ENCODE measurements at regions not wholly inside any gene's neighbourhood (a gene's known extent, or its start where the extent isn't known, plus 50 kb on each side); places are given as distances from the start of the nearest gene placed in this dataset.

- ATAC-seq: no peak
- WGBS, 3 donors: 95 to 97% (median 97%) methylated on average over 2 of the region's 2 CpGs
- intact Hi-C loops (cut with DNase I): no loop called here
- Histone ChIP-seq H3K4me3 (no peak overlapping the region), H3K27me3 (ENCODE audit: insufficient read depth in 3 of 3, low read length in 2 of 3) (no peaks in the 10 kb centered on the region), H3K27ac (no peak overlapping the region), H3K36me3 (ENCODE audit: insufficient read depth in 1 of 2, low read depth in 1 of 2) (no peaks in the 10 kb centered on the region), H3K4me1 (no peaks in the 10 kb centered on the region), H3K9me3 (peaks cover 5% of the 10 kb centered on the region)
- TF ChIP-seq CTCF (IDR thresholded peaks at IDR 0.05): no peak
- no peak for DNase-seq
Observed at GRCh38 chr2:168373468-168373867, 82.6 kb upstream of the CERS6 start.

GRCh38 chr2:168375195-168375798 is 80.8 kb upstream of the CERS6 start:
- no peak overlapping the region for H3K4me3 ChIP-seq
- no peaks in the 10 kb centered on the region for H3K27me3 ChIP-seq (ENCODE audit: insufficient read depth in 3 of 3, low read length in 2 of 3)
- DNase-seq (no peak), ATAC-seq (no peak)
- H3K27ac ChIP-seq: no peak overlapping the region
- TF ChIP-seq CTCF (IDR thresholded peaks at IDR 0.05): peak; percentile 23
- peaks cover 5% of the 10 kb centered on the region for H3K9me3 ChIP-seq
- H3K36me3 ChIP-seq (ENCODE audit: insufficient read depth in 1 of 2, low read depth in 1 of 2): no peaks in the 10 kb centered on the region
- H3K4me1 ChIP-seq: no peaks in the 10 kb centered on the region
- intact Hi-C loops (cut with DNase I): no loop called here

- DNase-seq: no peak
- intact Hi-C loops (cut with DNase I): no loop called here
Observed at GRCh38 chr2:168378960-168379669, 77.0 kb upstream of the CERS6 start.

GRCh38 chr2:168380500-168380899 is 75.6 kb upstream of the CERS6 start:
- Histone ChIP-seq H3K9me3 (peaks cover 5% of the 10 kb centered on the region), H3K4me3 (no peak overlapping the region), H3K27ac (no peak overlapping the region), H3K4me1 (no peaks in the 10 kb centered on the region), H3K36me3 (ENCODE audit: insufficient read depth in 1 of 2, low read depth in 1 of 2) (no peaks in the 10 kb centered on the region), H3K27me3 (ENCODE audit: insufficient read depth in 3 of 3, low read length in 2 of 3) (no peaks in the 10 kb centered on the region)
- 91 to 97% (median 93%) methylated on average over 3 of the region's 3 CpGs for WGBS, 3 donors
- intact Hi-C loops (cut with DNase I): no loop called here
- ATAC-seq (no peak), DNase-seq (no peak)
- TF ChIP-seq CTCF (IDR thresholded peaks at IDR 0.05): no peak

More at GRCh38 chr2:168378960-168379669, 77.0 kb upstream of the CERS6 start:
- no peak overlapping the region for H3K27ac ChIP-seq
- H3K27me3 ChIP-seq (ENCODE audit: insufficient read depth in 3 of 3, low read length in 2 of 3): no peaks in the 10 kb centered on the region
- no peaks in the 10 kb centered on the region for H3K36me3 ChIP-seq (ENCODE audit: insufficient read depth in 1 of 2, low read depth in 1 of 2)
- no peak overlapping the region for H3K4me3 ChIP-seq
- no peak for TF ChIP-seq CTCF (IDR thresholded peaks at IDR 0.05)
- ATAC-seq: no peak
- peaks cover 5% of the 10 kb centered on the region for H3K9me3 ChIP-seq
- H3K4me1 ChIP-seq: no peaks in the 10 kb centered on the region
- WGBS, 3 donors: 91 to 93% (median 93%) methylated on average over 7 of the region's 7 CpGs
